GM23338 (cell line): ENCODE measurements at regions not wholly inside any gene's neighbourhood (a gene's known extent, or its start where the extent isn't known, plus 50 kb on each side); places are given as distances from the start of the nearest gene placed in this dataset.

Source experiments
- CREB1 ChIP-seq: fragments of 250-450 bp; sonication (Bioruptor Pico); IDR thresholded peaks from 2 replicates; pipeline ENCODE4 v1.5.0; 2020; ENCODE audit warnings: low read depth, mild to moderate bottlenecking, moderate library complexity
- EZH2 ChIP-seq: fragments of 200-600 bp; sonication (generic); IDR thresholded peaks from one replicate; pipeline ENCODE4 v1.8.0; 2017; ENCODE audit warnings: antibody characterized with exemption, mild to moderate bottlenecking, low read depth; ENCODE audit not compliant: unreplicated experiment
- POLR2AphosphoS5 ChIP-seq: IDR thresholded peaks from 2 replicates; pipeline ENCODE4 v1.6.1; 2016; ENCODE audit warnings: antibody characterized with exemption, low read depth
- TF ChIP-seq, protein P1 (sequence below): fragments of 250-450 bp; sonication (Bioruptor Pico); IDR thresholded peaks from 2 replicates; pipeline ENCODE4 v1.5.0; 2020; ENCODE audit warnings: mild to moderate bottlenecking, moderate library complexity
- TF ChIP-seq, protein P2 (sequence below), 2 experiments: fragments of 200-600 bp in 1 of 2; sonication (generic) in 1 of 2; conservative IDR thresholded peaks; 2 replicates each; pipeline versions ENCODE4 v1.5.1 to v1.6.1; 2016 to 2017; ENCODE audit warnings: antibody characterized with exemption in 2 of 2, low read depth in 2 of 2, mild to moderate bottlenecking in 2 of 2, moderate library complexity in 1 of 2

DNA sequence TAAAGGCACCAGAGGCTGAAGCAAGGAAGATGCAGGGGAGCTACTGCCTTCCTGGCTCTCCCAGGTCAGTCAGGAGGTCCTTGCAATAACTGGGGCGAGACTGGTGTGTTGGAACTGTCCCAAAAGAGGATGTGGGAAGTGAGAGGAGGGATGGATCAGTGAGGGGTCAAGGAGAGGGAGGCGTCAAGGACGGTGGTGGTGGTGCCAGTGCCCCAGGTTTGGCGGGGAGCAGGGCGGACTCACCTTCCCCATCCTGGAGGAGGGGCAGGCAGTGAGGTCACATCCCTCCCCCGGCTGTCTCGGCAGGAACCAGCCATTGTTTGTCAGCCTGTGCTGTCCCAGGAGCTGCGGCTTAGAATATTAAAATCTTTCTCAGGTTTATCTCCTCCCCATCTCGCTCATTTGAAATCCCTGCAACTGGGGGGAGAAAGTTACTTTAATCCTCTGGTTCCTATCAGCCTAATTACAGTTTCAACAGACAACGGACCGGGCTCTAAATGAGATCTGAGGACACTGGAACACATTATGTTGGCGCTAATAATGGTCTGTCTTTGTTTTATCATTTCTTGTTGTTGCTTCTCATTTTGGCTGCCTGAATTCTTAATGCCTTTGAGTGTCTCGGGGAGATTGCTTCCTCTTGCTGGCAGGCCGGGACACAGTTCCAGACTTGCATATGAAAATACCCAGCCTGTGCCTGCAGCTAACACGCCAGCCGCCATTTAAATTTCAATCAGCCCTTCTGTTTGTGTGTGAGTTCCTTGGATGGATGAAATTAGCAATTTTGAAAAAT is 387.5 kb downstream of the RPS24 start:
- TF ChIP-seq CREB1 (CRISPR knock-in tag) (no peak), POLR2AphosphoS5 (no peak), EZH2 (no peak)
- TF ChIP-seq, protein P1, sequence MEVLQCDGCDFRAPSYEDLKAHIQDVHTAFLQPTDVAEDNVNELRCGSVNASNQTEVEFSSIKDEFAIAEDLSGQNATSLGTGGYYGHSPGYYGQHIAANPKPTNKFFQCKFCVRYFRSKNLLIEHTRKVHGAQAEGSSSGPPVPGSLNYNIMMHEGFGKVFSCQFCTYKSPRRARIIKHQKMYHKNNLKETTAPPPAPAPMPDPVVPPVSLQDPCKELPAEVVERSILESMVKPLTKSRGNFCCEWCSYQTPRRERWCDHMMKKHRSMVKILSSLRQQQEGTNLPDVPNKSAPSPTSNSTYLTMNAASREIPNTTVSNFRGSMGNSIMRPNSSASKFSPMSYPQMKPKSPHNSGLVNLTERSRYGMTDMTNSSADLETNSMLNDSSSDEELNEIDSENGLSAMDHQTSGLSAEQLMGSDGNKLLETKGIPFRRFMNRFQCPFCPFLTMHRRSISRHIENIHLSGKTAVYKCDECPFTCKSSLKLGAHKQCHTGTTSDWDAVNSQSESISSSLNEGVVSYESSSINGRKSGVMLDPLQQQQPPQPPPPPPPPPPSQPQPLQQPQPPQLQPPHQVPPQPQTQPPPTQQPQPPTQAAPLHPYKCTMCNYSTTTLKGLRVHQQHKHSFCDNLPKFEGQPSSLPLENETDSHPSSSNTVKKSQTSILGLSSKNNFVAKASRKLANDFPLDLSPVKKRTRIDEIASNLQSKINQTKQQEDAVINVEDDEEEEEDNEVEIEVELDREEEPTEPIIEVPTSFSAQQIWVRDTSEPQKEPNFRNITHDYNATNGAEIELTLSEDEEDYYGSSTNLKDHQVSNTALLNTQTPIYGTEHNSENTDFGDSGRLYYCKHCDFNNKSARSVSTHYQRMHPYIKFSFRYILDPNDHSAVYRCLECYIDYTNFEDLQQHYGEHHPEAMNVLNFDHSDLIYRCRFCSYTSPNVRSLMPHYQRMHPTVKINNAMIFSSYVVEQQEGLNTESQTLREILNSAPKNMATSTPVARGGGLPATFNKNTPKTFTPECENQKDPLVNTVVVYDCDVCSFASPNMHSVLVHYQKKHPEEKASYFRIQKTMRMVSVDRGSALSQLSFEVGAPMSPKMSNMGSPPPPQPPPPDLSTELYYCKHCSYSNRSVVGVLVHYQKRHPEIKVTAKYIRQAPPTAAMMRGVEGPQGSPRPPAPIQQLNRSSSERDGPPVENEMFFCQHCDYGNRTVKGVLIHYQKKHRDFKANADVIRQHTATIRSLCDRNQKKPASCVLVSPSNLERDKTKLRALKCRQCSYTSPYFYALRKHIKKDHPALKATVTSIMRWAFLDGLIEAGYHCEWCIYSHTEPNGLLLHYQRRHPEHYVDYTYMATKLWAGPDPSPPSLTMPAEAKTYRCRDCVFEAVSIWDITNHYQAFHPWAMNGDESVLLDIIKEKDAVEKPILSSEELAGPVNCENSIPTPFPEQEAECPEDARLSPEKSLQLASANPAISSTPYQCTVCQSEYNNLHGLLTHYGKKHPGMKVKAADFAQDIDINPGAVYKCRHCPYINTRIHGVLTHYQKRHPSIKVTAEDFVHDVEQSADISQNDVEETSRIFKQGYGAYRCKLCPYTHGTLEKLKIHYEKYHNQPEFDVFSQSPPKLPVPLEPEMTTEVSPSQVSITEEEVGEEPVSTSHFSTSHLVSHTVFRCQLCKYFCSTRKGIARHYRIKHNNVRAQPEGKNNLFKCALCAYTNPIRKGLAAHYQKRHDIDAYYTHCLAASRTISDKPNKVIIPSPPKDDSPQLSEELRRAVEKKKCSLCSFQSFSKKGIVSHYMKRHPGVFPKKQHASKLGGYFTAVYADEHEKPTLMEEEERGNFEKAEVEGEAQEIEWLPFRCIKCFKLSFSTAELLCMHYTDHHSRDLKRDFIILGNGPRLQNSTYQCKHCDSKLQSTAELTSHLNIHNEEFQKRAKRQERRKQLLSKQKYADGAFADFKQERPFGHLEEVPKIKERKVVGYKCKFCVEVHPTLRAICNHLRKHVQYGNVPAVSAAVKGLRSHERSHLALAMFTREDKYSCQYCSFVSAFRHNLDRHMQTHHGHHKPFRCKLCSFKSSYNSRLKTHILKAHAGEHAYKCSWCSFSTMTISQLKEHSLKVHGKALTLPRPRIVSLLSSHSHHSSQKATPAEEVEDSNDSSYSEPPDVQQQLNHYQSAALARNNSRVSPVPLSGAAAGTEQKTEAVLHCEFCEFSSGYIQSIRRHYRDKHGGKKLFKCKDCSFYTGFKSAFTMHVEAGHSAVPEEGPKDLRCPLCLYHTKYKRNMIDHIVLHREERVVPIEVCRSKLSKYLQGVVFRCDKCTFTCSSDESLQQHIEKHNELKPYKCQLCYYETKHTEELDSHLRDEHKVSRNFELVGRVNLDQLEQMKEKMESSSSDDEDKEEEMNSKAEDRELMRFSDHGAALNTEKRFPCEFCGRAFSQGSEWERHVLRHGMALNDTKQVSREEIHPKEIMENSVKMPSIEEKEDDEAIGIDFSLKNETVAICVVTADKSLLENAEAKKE (CRISPR knock-in tag) = no peak
- TF ChIP-seq, protein P2, sequence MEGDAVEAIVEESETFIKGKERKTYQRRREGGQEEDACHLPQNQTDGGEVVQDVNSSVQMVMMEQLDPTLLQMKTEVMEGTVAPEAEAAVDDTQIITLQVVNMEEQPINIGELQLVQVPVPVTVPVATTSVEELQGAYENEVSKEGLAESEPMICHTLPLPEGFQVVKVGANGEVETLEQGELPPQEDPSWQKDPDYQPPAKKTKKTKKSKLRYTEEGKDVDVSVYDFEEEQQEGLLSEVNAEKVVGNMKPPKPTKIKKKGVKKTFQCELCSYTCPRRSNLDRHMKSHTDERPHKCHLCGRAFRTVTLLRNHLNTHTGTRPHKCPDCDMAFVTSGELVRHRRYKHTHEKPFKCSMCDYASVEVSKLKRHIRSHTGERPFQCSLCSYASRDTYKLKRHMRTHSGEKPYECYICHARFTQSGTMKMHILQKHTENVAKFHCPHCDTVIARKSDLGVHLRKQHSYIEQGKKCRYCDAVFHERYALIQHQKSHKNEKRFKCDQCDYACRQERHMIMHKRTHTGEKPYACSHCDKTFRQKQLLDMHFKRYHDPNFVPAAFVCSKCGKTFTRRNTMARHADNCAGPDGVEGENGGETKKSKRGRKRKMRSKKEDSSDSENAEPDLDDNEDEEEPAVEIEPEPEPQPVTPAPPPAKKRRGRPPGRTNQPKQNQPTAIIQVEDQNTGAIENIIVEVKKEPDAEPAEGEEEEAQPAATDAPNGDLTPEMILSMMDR (conservative IDR thresholded peaks at IDR 0.05; ENCODE audit: low read depth in 2 of 2) = no peak
